HL-60 (cell line): ENCODE measurements at regions not wholly inside any gene's neighbourhood (a gene's known extent, or its start where the extent isn't known, plus 50 kb on each side); places are given as distances from the start of the nearest gene placed in this dataset.

Experiments used
- DNase-seq, 2 experiments: peaks; one replicate each; pipeline ENCODE4 v3.0.0-alpha.2; 2010 to 2020; ENCODE audit warnings: low read depth in 1 of 2, low spot score in 1 of 2
- H3K27ac ChIP-seq: fragments of 250-450 bp; sonication (Bioruptor Pico); replicated peaks from 2 replicates; pipeline ENCODE4 v1.5.1; 2020; ENCODE audit warnings: mild to moderate bottlenecking, moderate library complexity
- H3K27me3 ChIP-seq: fragments of 250-450 bp; sonication (Bioruptor Pico); 2 replicates; pipeline ENCODE4 v1.5.1; 2021; ENCODE audit warnings: mild to moderate bottlenecking, moderate library complexity; ENCODE audit not compliant: insufficient read depth, poor library complexity, severe bottlenecking
- H3K4me3 ChIP-seq: replicated peaks from 2 replicates; pipeline ENCODE4 v1.5.1; 2011; ENCODE audit warnings: mild to moderate bottlenecking, control low read depth, low read length; ENCODE audit not compliant: insufficient read depth
- CTCF ChIP-seq: IDR thresholded peaks from one replicate; pipeline ENCODE4 v1.5.1; 2011; ENCODE audit warnings: low read length, control low read depth, inconsistent platforms; ENCODE audit not compliant: insufficient read depth
- GABPA ChIP-seq: IDR thresholded peaks from 2 replicates; pipeline ENCODE4 v1.6.1; 2012; ENCODE audit warnings: low read depth
- POLR2AphosphoS5 ChIP-seq: IDR thresholded peaks from 2 replicates; pipeline ENCODE4 v1.6.1; 2012; ENCODE audit warnings: low read depth
- REST ChIP-seq: IDR thresholded peaks from 2 replicates; pipeline ENCODE4 v1.6.1; 2012; ENCODE audit warnings: low read depth; ENCODE audit not compliant: insufficient replicate concordance
- SPI1 ChIP-seq: IDR thresholded peaks from 2 replicates; pipeline ENCODE4 v1.6.1; 2012; ENCODE audit warnings: low read depth, mild to moderate bottlenecking, borderline replicate concordance

GRCh38 chrX:39470588-39471407, 627.0 kb downstream of the BCOR start:
- DNase-seq, result no peak
- TF ChIP-seq REST, result no peak
- TF ChIP-seq CTCF, result no peak
- TF ChIP-seq SPI1, result no peak
- TF ChIP-seq GABPA, result no peak
- no peak for TF ChIP-seq POLR2AphosphoS5
- no peak overlapping the region for H3K27ac ChIP-seq
- no peak overlapping the region for H3K4me3 ChIP-seq
- H3K27me3 ChIP-seq, result no peaks in the 10 kb centered on the region

- DNase-seq, result no peak
- no peaks in the 10 kb centered on the region for H3K27me3 ChIP-seq
- H3K4me3 ChIP-seq, result no peak overlapping the region
- TF ChIP-seq GABPA (no peak), SPI1 (no peak), POLR2AphosphoS5 (no peak), CTCF (no peak)
- no peak overlapping the region for H3K27ac ChIP-seq
These were observed 625.6 kb downstream of the BCOR start for GRCh38 chrX:39472161-39472560.

GRCh38 chrX:39473812-39474211, 623.9 kb downstream of the BCOR start:
- TF ChIP-seq CTCF (no peak), REST (no peak), GABPA (no peak), POLR2AphosphoS5 (no peak), SPI1 (no peak)

GRCh38 chrX:39475372-39475771, 622.4 kb downstream of the BCOR start:
- no peak for DNase-seq
- no peak overlapping the region for H3K27ac ChIP-seq

More at GRCh38 chrX:39473812-39474211, 623.9 kb downstream of the BCOR start:
- no peak overlapping the region for H3K27ac ChIP-seq
- DNase-seq, result no peak
- no peaks in the 10 kb centered on the region for H3K27me3 ChIP-seq
- no peak overlapping the region for H3K4me3 ChIP-seq

More at GRCh38 chrX:39475372-39475771, 622.4 kb downstream of the BCOR start:
- Histone ChIP-seq H3K27me3 (no peaks in the 10 kb centered on the region), H3K4me3 (no peak overlapping the region)
- TF ChIP-seq REST (no peak), SPI1 (no peak), GABPA (no peak), POLR2AphosphoS5 (no peak), CTCF (no peak)
